ENCODE measurements at regions not wholly inside any gene's neighbourhood (a gene's known extent, or its start where the extent isn't known, plus 50 kb on each side); places are given as distances from the start of the nearest gene placed in this dataset.

- H3K9me3 ChIP-seq (ENCODE audit: low read length): no peaks in the 10 kb centered on the region
- H3K36me3 ChIP-seq (ENCODE audit: insufficient read depth, low read length): no peaks in the 10 kb centered on the region
- no peaks in the 10 kb centered on the region for H3K27me3 ChIP-seq (ENCODE audit: insufficient read depth, low read depth, low read length)
- H2AFZ ChIP-seq (ENCODE audit: low read depth, low read length): no peak overlapping the region
- H3K9ac ChIP-seq (ENCODE audit: low read length): no peak overlapping the region
- no peak overlapping the region for H3K4me3 ChIP-seq (ENCODE audit: low read length)
- no peak overlapping the region for H3K27ac ChIP-seq (ENCODE audit: low read length)
- no peaks in the 10 kb centered on the region for H3K79me2 ChIP-seq (replicated peaks; ENCODE audit: insufficient read depth, low read length)
- H3K4me2 ChIP-seq (ENCODE audit: low read length): no peak overlapping the region
- H4K20me1 ChIP-seq (ENCODE audit: insufficient read depth): no peaks in the 10 kb centered on the region
- H3K9me2 ChIP-seq (ENCODE audit: insufficient read depth, low read length): no peaks in the 10 kb centered on the region
- H3F3A ChIP-seq (ENCODE audit: insufficient read depth, low read length, poor library complexity, severe bottlenecking): no peaks in the 10 kb centered on the region
- no peak for TF ChIP-seq MXI1 (conservative IDR thresholded peaks at IDR 0.05; ENCODE audit: poor library complexity, severe bottlenecking)
- no peak for TF ChIP-seq CTCF (IDR thresholded peaks at IDR 0.05; ENCODE audit: poor library complexity, severe bottlenecking)
- TF ChIP-seq POLR2AphosphoS5 (IDR thresholded peaks at IDR 0.05): no peak
- no peak for TF ChIP-seq SMC3 (conservative IDR thresholded peaks at IDR 0.05; ENCODE audit: poor library complexity)
- TF ChIP-seq REST (IDR thresholded peaks at IDR 0.05; ENCODE audit: borderline replicate concordance): no peak
- no peak for TF ChIP-seq TAF1 (IDR thresholded peaks at IDR 0.05; ENCODE audit: low read depth)
- no peak for TF ChIP-seq EZH2 (IDR thresholded peaks at IDR 0.05; ENCODE audit: borderline replicate concordance, insufficient read depth, low read length, poor library complexity, severe bottlenecking)
- TF ChIP-seq RAD21 (conservative IDR thresholded peaks at IDR 0.05): no peak
- TF ChIP-seq EP300 (conservative IDR thresholded peaks at IDR 0.05; ENCODE audit: poor library complexity, severe bottlenecking): no peak
Observed at GRCh38 chr18:10371165-10371564, 83.3 kb upstream of the APCDD1 start.

- H3K27me3 ChIP-seq (ENCODE audit: insufficient read depth, low read depth, low read length): no peaks in the 10 kb centered on the region
- H3K4me3 ChIP-seq (ENCODE audit: low read length): no peak overlapping the region
- TF ChIP-seq REST (IDR thresholded peaks at IDR 0.05; ENCODE audit: borderline replicate concordance) (no peak), TAF1 (IDR thresholded peaks at IDR 0.05; ENCODE audit: low read depth) (no peak), RAD21 (conservative IDR thresholded peaks at IDR 0.05) (no peak), EZH2 (IDR thresholded peaks at IDR 0.05; ENCODE audit: borderline replicate concordance, insufficient read depth, low read length, poor library complexity, severe bottlenecking) (no peak), POLR2AphosphoS5 (IDR thresholded peaks at IDR 0.05) (no peak), CTCF (IDR thresholded peaks at IDR 0.05; ENCODE audit: poor library complexity, severe bottlenecking) (no peak), SMC3 (conservative IDR thresholded peaks at IDR 0.05; ENCODE audit: poor library complexity) (no peak), EP300 (conservative IDR thresholded peaks at IDR 0.05; ENCODE audit: poor library complexity, severe bottlenecking) (no peak), MXI1 (conservative IDR thresholded peaks at IDR 0.05; ENCODE audit: poor library complexity, severe bottlenecking) (no peak)
- H3K9me3 ChIP-seq (ENCODE audit: low read length): no peaks in the 10 kb centered on the region
- H3K4me2 ChIP-seq (ENCODE audit: low read length): no peak overlapping the region
- no peaks in the 10 kb centered on the region for H4K20me1 ChIP-seq (ENCODE audit: insufficient read depth)
- H3K9ac ChIP-seq (ENCODE audit: low read length): no peak overlapping the region
- no peaks in the 10 kb centered on the region for H3K79me2 ChIP-seq (replicated peaks; ENCODE audit: insufficient read depth, low read length)
- H3K27ac ChIP-seq (ENCODE audit: low read length): no peak overlapping the region
- no peaks in the 10 kb centered on the region for H3F3A ChIP-seq (ENCODE audit: insufficient read depth, low read length, poor library complexity, severe bottlenecking)
- no peaks in the 10 kb centered on the region for H3K9me2 ChIP-seq (ENCODE audit: insufficient read depth, low read length)
- no peaks in the 10 kb centered on the region for H3K36me3 ChIP-seq (ENCODE audit: insufficient read depth, low read length)
- no peak overlapping the region for H2AFZ ChIP-seq (ENCODE audit: low read depth, low read length)
Observed at GRCh38 chr18:10374195-10374594, 80.2 kb upstream of the APCDD1 start.
